SIG-M5 treated with dmso at 0.1 percent for 504 hours (cell line): ENCODE measurements at regions not wholly inside any gene's neighbourhood (a gene's known extent, or its start where the extent isn't known, plus 50 kb on each side); places are given as distances from the start of the nearest gene placed in this dataset.
"Not testable (repeated sequence)": the region's sequence is repeated elsewhere in the genome, so short reads cannot be mapped to it uniquely, and the experiment has no call there.

Source experiments
- DNase-seq: peaks from one replicate; lab custom pipeline; 2025; ENCODE audit not compliant: unreplicated experiment; lab: John Stamatoyannopoulos, UW

DNA sequence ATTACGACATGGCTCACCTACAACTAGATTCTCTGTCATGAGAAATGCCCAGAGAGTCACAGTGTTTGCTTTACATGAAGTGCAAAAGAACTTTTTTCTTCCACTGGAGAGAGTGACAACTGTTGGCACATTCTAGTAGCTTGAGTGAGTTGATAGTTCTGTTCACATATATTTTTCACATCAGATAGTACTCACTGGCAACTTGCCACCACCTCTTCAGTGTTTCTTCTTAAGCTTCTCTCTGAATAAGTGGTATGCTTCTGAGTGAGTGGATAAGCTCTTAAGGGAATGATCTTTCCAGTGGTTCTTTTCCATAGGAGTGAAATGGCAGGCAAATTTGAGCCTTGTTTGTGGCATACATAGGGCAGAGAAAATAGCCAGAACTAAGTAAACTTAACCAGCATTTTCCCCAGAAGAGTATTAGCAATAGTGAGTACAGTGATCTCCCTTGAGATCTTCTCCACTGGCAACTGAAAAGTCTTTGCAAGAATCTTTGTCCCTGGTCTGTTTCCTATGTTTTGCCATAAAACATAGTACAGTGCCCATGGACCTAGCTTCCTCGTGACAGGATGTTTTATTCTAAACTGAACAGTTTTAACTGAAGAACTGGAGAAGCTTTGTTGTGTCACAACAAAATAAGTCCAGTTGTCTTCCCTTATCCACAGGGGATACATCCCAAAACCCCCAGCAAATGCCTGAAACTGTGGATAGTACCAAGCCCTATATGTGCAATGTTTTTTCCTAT, 125.4 kb upstream of the CDK13 start:
- no peak for DNase-seq

DNA sequence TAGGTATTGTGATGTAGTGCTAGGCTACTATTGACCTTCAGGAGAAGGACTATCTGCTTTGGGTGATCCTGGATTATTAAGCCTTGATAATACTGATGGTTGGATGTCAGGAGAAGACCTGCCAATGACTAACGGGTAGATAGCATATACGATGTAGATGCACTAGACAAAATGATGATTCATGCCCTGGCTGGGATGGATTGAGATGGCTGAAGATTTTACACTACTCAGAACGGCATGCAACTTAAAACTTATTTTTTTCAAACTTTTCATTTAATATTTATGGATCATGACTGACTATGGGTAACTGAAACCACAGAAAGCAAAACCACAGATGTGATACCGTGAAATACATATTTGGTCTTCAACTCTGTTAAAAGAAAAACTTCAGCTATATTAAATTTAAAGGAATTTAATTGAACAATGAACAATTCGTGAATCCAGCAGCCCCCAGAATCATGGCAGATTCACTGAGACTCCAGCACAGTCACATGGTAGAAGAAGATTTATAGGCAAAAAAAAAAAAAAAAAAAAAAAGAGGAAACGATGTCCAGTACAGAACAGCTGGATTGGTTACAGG, 124.6 kb upstream of the CDK13 start:
- DNase-seq: no peak

DNA sequence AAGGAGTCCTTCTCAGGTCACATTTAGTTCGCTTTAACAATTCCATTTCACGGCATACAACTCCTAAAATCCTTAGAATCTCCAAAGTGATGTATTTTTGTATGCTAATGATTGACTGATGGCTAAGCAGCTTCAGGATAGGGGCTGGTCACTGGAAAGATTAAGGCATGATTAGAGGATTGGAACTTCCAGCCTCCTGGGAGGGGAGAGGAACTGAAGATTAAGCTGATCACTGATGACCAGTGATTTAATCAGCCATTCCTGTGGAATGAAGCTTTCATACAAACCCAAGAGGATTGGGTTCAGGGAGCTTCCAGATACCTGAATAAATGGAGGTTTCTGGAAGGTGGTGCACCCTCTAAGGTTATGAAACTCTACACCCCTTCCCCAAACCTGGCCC, 123.9 kb upstream of the CDK13 start:
- no peak for DNase-seq

DNA sequence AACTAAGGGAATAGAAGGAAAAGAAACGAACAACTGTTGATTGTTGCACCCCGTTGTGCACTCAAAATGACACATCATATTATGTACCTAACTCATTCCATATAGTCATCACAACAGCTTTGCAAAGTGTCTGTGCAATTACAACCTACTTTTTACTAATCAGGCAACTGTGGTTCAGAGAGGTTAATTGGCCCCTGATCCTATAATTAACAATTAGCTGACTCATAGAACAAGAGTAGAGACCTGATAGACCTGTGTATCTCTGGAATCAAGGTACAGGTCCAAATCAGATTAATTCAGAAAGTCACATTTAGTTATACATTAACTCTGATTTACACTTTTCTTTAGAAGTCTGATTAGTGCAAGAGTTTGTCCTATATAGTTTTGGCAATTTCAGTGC, 122.5 kb upstream of the CDK13 start:
- DNase-seq: no peak

DNA sequence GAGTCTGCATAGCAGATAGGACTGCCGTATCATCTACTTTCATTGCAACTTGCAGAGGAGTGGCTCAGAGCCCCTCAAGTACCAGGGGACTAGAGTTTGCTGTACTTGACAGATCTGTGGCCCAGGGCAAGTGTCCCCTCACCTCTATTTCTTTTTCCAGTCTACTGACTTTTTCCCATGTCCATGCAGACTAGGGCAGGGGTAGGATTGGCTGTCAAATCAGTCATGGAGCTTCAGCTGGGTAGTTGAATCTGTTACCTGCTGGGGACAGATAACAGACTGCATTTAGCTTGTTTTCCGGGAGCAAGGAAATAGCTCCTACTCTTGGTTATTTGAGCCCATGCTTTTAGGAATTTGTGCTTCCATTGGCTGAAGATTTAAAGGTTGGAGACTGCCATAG, 121.0 kb upstream of the CDK13 start:
- DNase-seq: no peak

GRCh38 chr7:39832519-39833085, 117.5 kb upstream of the CDK13 start:
- DNase-seq: no peak

DNA sequence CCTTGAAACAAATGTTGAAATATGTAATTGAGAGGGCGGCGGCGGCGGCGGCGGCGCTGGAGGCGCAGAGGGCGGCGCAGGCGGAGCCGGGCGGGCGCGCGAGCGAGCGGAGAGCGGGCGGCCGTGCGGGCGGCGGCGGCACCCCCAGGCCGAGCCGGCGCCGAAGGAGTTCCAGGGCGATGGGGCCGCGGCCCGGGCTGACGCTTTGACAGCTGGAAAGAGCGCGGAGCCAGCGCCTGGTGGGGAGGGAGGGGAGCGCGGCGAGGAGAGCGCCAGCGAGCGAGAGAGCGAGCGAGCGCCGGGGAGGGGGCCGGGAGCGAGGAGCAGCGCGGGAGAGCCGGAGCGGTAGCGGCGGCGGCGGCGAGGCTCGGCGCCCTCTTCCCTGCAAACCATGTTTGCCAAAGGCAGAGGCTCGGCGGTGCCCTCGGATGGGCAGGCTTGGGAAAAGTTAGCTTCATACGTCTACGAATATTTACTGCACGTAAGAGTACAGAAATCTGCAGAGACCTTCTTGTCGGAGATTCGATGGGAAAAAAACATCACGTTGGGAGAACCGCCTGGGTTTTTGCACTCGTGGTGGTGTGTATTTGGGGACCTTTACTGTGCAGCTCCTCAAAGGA, 116.8 kb upstream of the CDK13 start:
- DNase-seq: peak; percentile 22

DNA sequence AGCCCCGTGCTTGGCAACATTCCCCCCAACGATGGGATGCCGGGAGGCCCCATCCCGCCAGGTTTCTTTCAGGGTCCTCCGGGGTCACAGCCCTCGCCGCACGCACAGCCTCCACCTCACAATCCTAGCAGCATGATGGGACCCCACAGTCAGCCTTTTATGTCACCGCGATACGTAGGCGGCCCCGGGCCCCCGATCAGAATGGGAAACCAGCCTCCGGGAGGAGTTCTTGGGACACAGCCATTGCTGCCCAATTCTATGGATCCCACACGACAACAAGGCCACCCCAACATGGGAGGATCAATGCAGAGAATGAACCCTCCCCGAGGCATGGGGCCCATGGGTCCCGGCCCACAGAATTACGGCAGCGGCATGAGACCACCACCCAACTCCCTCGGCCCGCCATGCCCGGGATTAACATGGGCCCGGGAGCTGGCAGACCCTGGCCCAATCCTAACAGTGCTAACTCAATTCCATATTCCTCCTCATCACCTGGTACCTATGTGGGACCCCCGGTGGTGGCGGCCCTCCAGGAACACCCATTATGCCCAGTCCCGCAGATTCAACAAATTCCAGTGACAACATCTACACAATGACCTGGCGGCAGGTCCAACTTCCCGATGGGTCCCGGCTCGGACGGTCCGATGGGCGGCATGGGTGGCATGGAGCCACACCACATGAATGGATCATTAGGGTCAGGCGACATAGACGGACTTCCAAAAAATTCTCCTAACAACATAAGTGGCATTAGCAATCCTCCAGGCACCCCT, 116.0 kb upstream of the CDK13 start:
- not testable (repeated sequence) for DNase-seq

GRCh38 chr7:39838326-39838725, 111.7 kb upstream of the CDK13 start:
- no peak for DNase-seq

DNA sequence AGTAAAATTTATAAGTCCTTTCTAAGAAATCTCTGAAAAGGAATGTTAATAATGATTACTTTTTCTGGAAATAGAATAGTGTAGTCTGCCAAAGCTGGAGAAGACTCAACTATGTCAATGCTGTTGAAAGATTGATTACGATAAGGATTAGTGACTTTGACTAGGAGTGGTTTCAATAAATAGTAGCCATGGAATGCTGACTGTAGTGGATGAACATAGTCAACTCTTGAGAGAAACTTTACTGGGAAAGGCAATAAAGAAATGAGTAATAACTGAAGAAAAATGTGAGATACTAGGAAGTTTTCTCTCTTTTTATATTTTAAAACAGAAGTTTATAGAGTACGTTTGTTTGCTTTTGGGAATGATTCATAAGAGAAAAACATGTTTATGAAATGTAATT, 105.0 kb upstream of the CDK13 start:
- DNase-seq: no peak

DNA sequence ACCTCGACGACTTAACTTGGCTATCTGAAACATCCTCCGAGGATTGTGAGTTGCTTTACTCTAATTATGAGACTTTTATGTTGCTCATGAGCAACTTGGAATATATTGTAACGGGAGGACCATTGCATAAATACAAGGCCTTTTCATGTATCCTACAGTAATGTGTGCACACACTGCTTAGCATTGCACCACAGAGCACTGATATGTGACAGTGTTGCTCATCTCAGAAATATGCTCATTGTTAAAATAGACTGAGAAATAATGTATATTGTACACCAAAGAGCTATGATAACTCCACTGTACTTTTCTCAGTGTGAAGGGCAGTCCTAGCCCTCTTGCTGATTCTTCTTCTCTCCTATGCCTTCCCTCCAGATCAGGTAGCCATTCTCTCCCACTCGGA, 102.8 kb upstream of the CDK13 start:
- DNase-seq: no peak

GRCh38 chr7:39851466-39852045, 98.5 kb upstream of the CDK13 start:
- no peak for DNase-seq

- not testable (repeated sequence) for DNase-seq
These were observed 95.3 kb upstream of the CDK13 start for GRCh38 chr7:39854616-39855324.

DNA sequence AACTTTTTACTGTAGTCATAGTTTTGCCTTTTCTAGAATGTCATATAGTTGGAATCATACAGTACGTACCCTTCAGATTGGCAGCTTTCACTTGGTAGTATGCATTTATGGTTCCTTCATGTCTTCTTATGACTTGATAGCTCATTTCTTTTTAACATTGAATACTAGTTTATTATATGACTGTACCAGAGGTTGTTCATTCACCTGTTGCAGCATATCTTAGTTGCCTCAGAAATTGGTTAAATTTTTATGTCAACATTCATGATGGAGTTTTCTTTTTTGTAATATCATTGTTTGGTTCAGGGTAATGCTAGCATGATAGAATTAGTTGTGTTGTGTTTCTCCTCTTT, 94.8 kb upstream of the CDK13 start:
- no peak for DNase-seq

DNA sequence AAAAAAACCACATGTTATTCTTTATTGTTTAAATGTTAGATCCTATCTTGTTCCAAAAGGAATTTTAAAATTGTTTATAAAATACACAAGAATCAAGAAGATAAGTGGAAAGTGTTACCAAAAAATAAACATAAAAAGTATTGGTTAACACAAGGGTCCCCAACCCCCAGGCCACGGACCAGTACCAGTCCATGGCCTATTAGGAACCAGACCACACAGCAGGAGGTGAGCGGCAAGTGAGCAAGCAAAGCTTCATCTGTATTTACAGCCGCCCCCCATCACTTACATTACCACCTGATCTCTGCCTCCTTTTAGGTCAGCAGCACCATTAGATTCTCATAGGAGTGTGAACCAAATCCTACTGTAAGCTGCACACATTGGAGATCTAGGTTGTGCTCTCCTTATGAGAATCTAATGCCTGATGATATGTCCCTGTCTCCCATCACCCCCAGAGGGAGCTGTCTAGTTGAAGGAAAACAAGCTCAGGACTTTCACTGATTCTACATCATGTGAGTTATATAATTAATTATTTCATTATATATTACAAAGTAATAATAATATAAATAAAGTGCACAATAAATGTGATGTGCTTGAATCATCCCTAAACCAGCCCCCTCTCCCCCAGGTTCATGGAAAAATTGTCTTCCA, 86.3 kb upstream of the CDK13 start:
- DNase-seq: peak; percentile 6

- not testable (repeated sequence) for DNase-seq
These were observed 80.1 kb upstream of the CDK13 start for GRCh38 chr7:39869888-39870522.

DNA sequence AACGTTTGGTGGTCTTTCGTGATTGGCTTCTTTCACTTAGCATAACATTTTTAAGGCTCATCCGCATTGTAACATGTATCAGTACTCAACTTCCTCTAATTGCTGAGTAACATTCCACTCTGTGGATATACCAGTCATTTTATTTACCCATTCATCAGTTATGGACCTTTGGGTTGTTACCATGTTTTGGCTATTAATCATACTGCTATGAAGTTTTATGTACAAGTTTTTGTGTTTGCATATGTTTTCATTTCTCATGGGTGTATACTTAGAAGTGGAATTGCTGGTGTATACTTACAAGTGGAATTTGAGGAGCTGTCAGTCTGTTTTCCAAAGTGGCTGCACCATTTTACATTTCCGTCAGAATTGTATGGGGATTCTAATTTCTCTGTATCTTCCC, 78.4 kb upstream of the CDK13 start:
- DNase-seq: not testable (repeated sequence)

DNA sequence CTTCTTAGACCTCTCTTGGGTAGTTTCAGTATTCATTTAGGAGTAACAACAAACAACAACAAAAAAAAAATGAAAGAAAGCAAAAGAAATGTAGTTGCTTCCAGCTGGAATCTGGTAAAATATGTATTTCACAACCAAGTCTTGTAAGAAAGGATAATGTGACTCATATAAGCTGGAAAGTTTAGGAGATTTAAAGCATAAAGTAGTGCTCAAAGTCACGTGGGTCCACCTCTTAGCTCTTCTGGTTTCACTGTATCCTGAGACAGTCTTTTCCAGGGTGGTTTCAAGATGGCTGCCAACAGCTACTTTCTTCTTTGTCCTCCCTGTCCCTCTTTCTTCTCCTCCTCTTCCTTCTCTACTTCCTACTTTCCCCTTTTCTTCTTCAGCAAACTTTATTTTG, 69.5 kb upstream of the CDK13 start:
- DNase-seq: no peak

GRCh38 chr7:39882148-39882784, 67.8 kb upstream of the CDK13 start:
- no peak for DNase-seq
